ENCODE measurements at regions not wholly inside any gene's neighbourhood (a gene's known extent, or its start where the extent isn't known, plus 50 kb on each side); places are given as distances from the start of the nearest gene placed in this dataset.

GRCh38 chr6:152816055-152816454, 65.5 kb downstream of the VIP start:
- TF ChIP-seq POLR2A (IDR thresholded peaks at IDR 0.05; ENCODE audit: low read depth, low read length) (no peak), RAD21 (IDR thresholded peaks at IDR 0.05; ENCODE audit: low read length) (no peak), CTCF (conservative IDR thresholded peaks at IDR 0.05; ENCODE audit: low read depth, low read length) (no peak), ELK1 (IDR thresholded peaks at IDR 0.05; ENCODE audit: borderline replicate concordance, low read depth, low read length) (no peak), MAFK (IDR thresholded peaks at IDR 0.05; ENCODE audit: low read depth, low read length) (no peak), CEBPB (IDR thresholded peaks at IDR 0.05; ENCODE audit: low read depth, low read length) (no peak), BHLHE40 (IDR thresholded peaks at IDR 0.05; ENCODE audit: low read depth, low read length) (no peak)
